ENCODE measurements at regions not wholly inside any gene's neighbourhood (a gene's known extent, or its start where the extent isn't known, plus 50 kb on each side); places are given as distances from the start of the nearest gene placed in this dataset.

- ATAC-seq: no peak
- no peaks in the 10 kb centered on the region for H3K4me1 ChIP-seq (ENCODE audit: insufficient read depth, low read length)
- H4K20me1 ChIP-seq (ENCODE audit: low read length): no peaks in the 10 kb centered on the region
- H3K27me3 ChIP-seq (ENCODE audit: low read length): peaks cover 23% of the 10 kb centered on the region
- no peaks in the 10 kb centered on the region for H3K9me2 ChIP-seq (replicated peaks; ENCODE audit: low read length)
- no peak overlapping the region for H3K9ac ChIP-seq (ENCODE audit: low read length)
- intact Hi-C loops (cut with micrococcal nuclease): no loop called here
- H3K4me3 ChIP-seq (ENCODE audit: low read length): no peak overlapping the region
- no peak for DNase-seq
- H3F3A ChIP-seq (ENCODE audit: low read length, unreplicated experiment): no peaks in the 10 kb centered on the region
- POLR2A ChIA-PET (ENCODE audit: unreplicated experiment): no interaction called here
- no TSS peak for BruUV-seq (replicated peaks)
- no peaks in the 10 kb centered on the region for H3K79me2 ChIP-seq (ENCODE audit: low read length)
- CTCF ChIA-PET: no interaction called here
- H2AFZ ChIP-seq (ENCODE audit: low read length): no peak overlapping the region
- no peaks in the 10 kb centered on the region for H3K9me3 ChIP-seq (ENCODE audit: low read length)
- H3K4me2 ChIP-seq (ENCODE audit: low read length): no peak overlapping the region
- TF ChIP-seq EZH2 (IDR thresholded peaks at IDR 0.05; ENCODE audit: low read length, unreplicated experiment): no peak
- TF ChIP-seq CTCF (conservative IDR thresholded peaks at IDR 0.05; ENCODE audit: low read depth, low read length): no peak
- H3K27ac ChIP-seq (ENCODE audit: low read length): no peak overlapping the region
- H3K36me3 ChIP-seq (ENCODE audit: low read depth, low read length): no peaks in the 10 kb centered on the region
Observed at GRCh38 chr11:95324826-95325225, 93.8 kb upstream of the SESN3 start.

- CTCF ChIA-PET: no interaction called here
- POLR2A ChIA-PET (ENCODE audit: unreplicated experiment): no interaction called here
- no peak for TF ChIP-seq CTCF (conservative IDR thresholded peaks at IDR 0.05; ENCODE audit: low read depth, low read length)
- no peak for TF ChIP-seq EZH2phosphoT487 (IDR thresholded peaks at IDR 0.05; ENCODE audit: borderline replicate concordance, low read length)
- TF ChIP-seq EZH2 (IDR thresholded peaks at IDR 0.05; ENCODE audit: low read length, unreplicated experiment): no peak
Observed at GRCh38 chr11:95322539-95322938, 91.5 kb upstream of the SESN3 start.

GRCh38 chr11:95318498-95318897, 87.5 kb upstream of the SESN3 start:
- H3K9me3 ChIP-seq (ENCODE audit: low read length): no peaks in the 10 kb centered on the region
- no peaks in the 10 kb centered on the region for H3K79me2 ChIP-seq (ENCODE audit: low read length)
- H3K36me3 ChIP-seq (ENCODE audit: low read depth, low read length): no peaks in the 10 kb centered on the region
- ATAC-seq (no peak), DNase-seq (no peak)
- no peak overlapping the region for H3K27ac ChIP-seq (ENCODE audit: low read length)
- H3K27me3 ChIP-seq (ENCODE audit: low read length): peaks cover 9% of the 10 kb centered on the region; the same call in 1 of the 2 replicates
- no peak overlapping the region for H3K9ac ChIP-seq (ENCODE audit: low read length)
- no peak for TF ChIP-seq CTCF (conservative IDR thresholded peaks at IDR 0.05; ENCODE audit: low read depth, low read length)
- no peak for TF ChIP-seq EZH2 (IDR thresholded peaks at IDR 0.05; ENCODE audit: low read length, unreplicated experiment)
- no peak for TF ChIP-seq EZH2phosphoT487 (IDR thresholded peaks at IDR 0.05; ENCODE audit: borderline replicate concordance, low read length)
- no peaks in the 10 kb centered on the region for H3K4me1 ChIP-seq (ENCODE audit: insufficient read depth, low read length)
- H3K4me2 ChIP-seq (ENCODE audit: low read length): no peak overlapping the region
- CTCF ChIA-PET: no interaction called here
- H4K20me1 ChIP-seq (ENCODE audit: low read length): no peaks in the 10 kb centered on the region
- POLR2A ChIA-PET (ENCODE audit: unreplicated experiment): no interaction called here
- H2AFZ ChIP-seq (ENCODE audit: low read length): no peak overlapping the region
- H3K4me3 ChIP-seq (ENCODE audit: low read length): no peak overlapping the region
- H3K9me2 ChIP-seq (replicated peaks; ENCODE audit: low read length): no peaks in the 10 kb centered on the region
- H3F3A ChIP-seq (ENCODE audit: low read length, unreplicated experiment): no peaks in the 10 kb centered on the region
- no TSS peak for BruUV-seq (replicated peaks)
- intact Hi-C loops (cut with micrococcal nuclease): no loop called here

More at GRCh38 chr11:95322539-95322938, 91.5 kb upstream of the SESN3 start:
- DNase-seq (no peak), ATAC-seq (no peak)
- H3K4me2 ChIP-seq (ENCODE audit: low read length): no peak overlapping the region
- H4K20me1 ChIP-seq (ENCODE audit: low read length): no peaks in the 10 kb centered on the region
- intact Hi-C loops (cut with micrococcal nuclease): no loop called here
- no peaks in the 10 kb centered on the region for H3K79me2 ChIP-seq (ENCODE audit: low read length)
- no peak overlapping the region for H3K4me3 ChIP-seq (ENCODE audit: low read length)
- no peaks in the 10 kb centered on the region for H3K9me3 ChIP-seq (ENCODE audit: low read length)
- H3F3A ChIP-seq (ENCODE audit: low read length, unreplicated experiment): no peaks in the 10 kb centered on the region
- no peak overlapping the region for H2AFZ ChIP-seq (ENCODE audit: low read length)
- BruUV-seq (replicated peaks): no TSS peak
- no peak overlapping the region for H3K9ac ChIP-seq (ENCODE audit: low read length)
- peaks cover 12% of the 10 kb centered on the region; the same call in 1 of the 2 replicates for H3K27me3 ChIP-seq (ENCODE audit: low read length)
- no peaks in the 10 kb centered on the region for H3K4me1 ChIP-seq (ENCODE audit: insufficient read depth, low read length)
- no peaks in the 10 kb centered on the region for H3K9me2 ChIP-seq (replicated peaks; ENCODE audit: low read length)
- H3K36me3 ChIP-seq (ENCODE audit: low read depth, low read length): no peaks in the 10 kb centered on the region
- no peak overlapping the region for H3K27ac ChIP-seq (ENCODE audit: low read length)
